Activated T-helper 1 cell treated with anti-CD3 and anti-CD28 coated beads, Interleukin-12 subunit alpha, Interleukin-12 subunit beta, Interleukin-2, Interleukin-4 antibody, amounts not matched to agents 30 ng/mL and 10 ng/mL and 1 ng/mL, durations not matched to agents 14 hours and 24 hours and 36 hours (primary cell): ENCODE measurements at regions not wholly inside any gene's neighbourhood (a gene's known extent, or its start where the extent isn't known, plus 50 kb on each side); places are given as distances from the start of the nearest gene placed in this dataset.
"Not testable (repeated sequence)": the region's sequence is repeated elsewhere in the genome, so short reads cannot be mapped to it uniquely, and the experiment has no call there.

Experiments used
- DNase-seq: peaks from one replicate; pipeline ENCODE4 v3.0.0; 2021; ENCODE audit warnings: low spot score
- H3K27ac Mint-ChIP-seq: one replicate; pipeline ENCODE4 v1.8.0; 2021; ENCODE audit warnings: mild to moderate bottlenecking, mixed read lengths
- H3K27me3 Mint-ChIP-seq: one replicate; pipeline ENCODE4 v1.8.0; 2022; ENCODE audit warnings: mild to moderate bottlenecking, moderate library complexity, mixed read lengths; ENCODE audit not compliant: insufficient read depth
- H3K36me3 Mint-ChIP-seq: one replicate; pipeline ENCODE4 v1.8.0; 2021; ENCODE audit warnings: low read depth, mixed read lengths
- H3K4me1 Mint-ChIP-seq: one replicate; pipeline ENCODE4 v1.8.0; 2021; ENCODE audit warnings: low read depth, mixed read lengths
- H3K4me3 Mint-ChIP-seq: one replicate; pipeline ENCODE4 v1.8.0; 2021; ENCODE audit warnings: mild to moderate bottlenecking, moderate library complexity, mixed read lengths
- H3K9me3 Mint-ChIP-seq: one replicate; pipeline ENCODE4 v1.8.0; 2021; ENCODE audit warnings: mixed read lengths
- intact Hi-C: fragments of 100-400 bp; cut with micrococcal nuclease; formaldehyde crosslinking; loops from one replicate; pipeline ENCODE4 v1.15.1; 2024

GRCh38 chr4:148563684-148564083, 121.5 kb upstream of the NR3C2 start:
- H3K27me3 Mint-ChIP-seq = no peaks in the 10 kb centered on the region

GRCh38 chr4:148561467-148561866, 119.3 kb upstream of the NR3C2 start:
- H3K27ac Mint-ChIP-seq = no peak overlapping the region
- intact Hi-C loops = no loop called here
- no peak overlapping the region for H3K4me3 Mint-ChIP-seq
- DNase-seq = no peak
- H3K36me3 Mint-ChIP-seq = no peaks in the 10 kb centered on the region
- no peaks in the 10 kb centered on the region for H3K27me3 Mint-ChIP-seq
- H3K9me3 Mint-ChIP-seq = no peaks in the 10 kb centered on the region
- H3K4me1 Mint-ChIP-seq = no peaks in the 10 kb centered on the region

More at GRCh38 chr4:148563684-148564083, 121.5 kb upstream of the NR3C2 start:
- H3K36me3 Mint-ChIP-seq = no peaks in the 10 kb centered on the region
- DNase-seq = no peak
- H3K4me1 Mint-ChIP-seq = no peaks in the 10 kb centered on the region
- H3K4me3 Mint-ChIP-seq = no peak overlapping the region
- peaks cover 5% of the 10 kb centered on the region for H3K9me3 Mint-ChIP-seq
- intact Hi-C loops = no loop called here
- H3K27ac Mint-ChIP-seq = no peak overlapping the region

GRCh38 chr4:148557793-148558192, 115.6 kb upstream of the NR3C2 start:
- intact Hi-C loops = no loop called here

GRCh38 chr4:148550788-148551187, 108.6 kb upstream of the NR3C2 start:
- no peak overlapping the region for H3K27ac Mint-ChIP-seq
- intact Hi-C loops = no loop called here
- no peaks in the 10 kb centered on the region for H3K27me3 Mint-ChIP-seq
- H3K4me3 Mint-ChIP-seq = no peak overlapping the region
- H3K36me3 Mint-ChIP-seq = no peaks in the 10 kb centered on the region
- DNase-seq = no peak
- no peaks in the 10 kb centered on the region for H3K4me1 Mint-ChIP-seq
- no peaks in the 10 kb centered on the region for H3K9me3 Mint-ChIP-seq

More at GRCh38 chr4:148557793-148558192, 115.6 kb upstream of the NR3C2 start:
- Mint-ChIP-seq H3K4me3 (no peak overlapping the region), H3K9me3 (no peaks in the 10 kb centered on the region), H3K27ac (no peak overlapping the region), H3K36me3 (no peaks in the 10 kb centered on the region), H3K4me1 (no peaks in the 10 kb centered on the region), H3K27me3 (no peaks in the 10 kb centered on the region)
- no peak for DNase-seq

- Mint-ChIP-seq H3K27me3 (no peaks in the 10 kb centered on the region), H3K9me3 (no peaks in the 10 kb centered on the region), H3K27ac (no peak overlapping the region), H3K36me3 (no peaks in the 10 kb centered on the region), H3K4me1 (no peaks in the 10 kb centered on the region), H3K4me3 (no peak overlapping the region)
- intact Hi-C loops = no loop called here
- no peak for DNase-seq
Observed at GRCh38 chr4:148542922-148543623, 100.9 kb upstream of the NR3C2 start.

- no peak for DNase-seq
- Mint-ChIP-seq H3K9me3 (no peaks in the 10 kb centered on the region), H3K36me3 (no peaks in the 10 kb centered on the region), H3K4me3 (no peak overlapping the region), H3K27me3 (no peaks in the 10 kb centered on the region), H3K27ac (no peak overlapping the region), H3K4me1 (no peaks in the 10 kb centered on the region)
- intact Hi-C loops = no loop called here
Observed at GRCh38 chr4:148540622-148541326, 98.6 kb upstream of the NR3C2 start.

- no peaks in the 10 kb centered on the region for H3K27me3 Mint-ChIP-seq
- H3K4me3 Mint-ChIP-seq = no peak overlapping the region
- no peaks in the 10 kb centered on the region for H3K36me3 Mint-ChIP-seq
- DNase-seq = no peak
- no peaks in the 10 kb centered on the region for H3K4me1 Mint-ChIP-seq
- peaks cover 5% of the 10 kb centered on the region for H3K9me3 Mint-ChIP-seq
- no peak overlapping the region for H3K27ac Mint-ChIP-seq
- intact Hi-C loops = no loop called here
Observed at GRCh38 chr4:148539387-148539786, 97.2 kb upstream of the NR3C2 start.

- peaks cover 38% of the 10 kb centered on the region for H3K9me3 Mint-ChIP-seq
- H3K27me3 Mint-ChIP-seq, DNase-seq, intact Hi-C loops, H3K4me3 Mint-ChIP-seq, H3K27ac Mint-ChIP-seq, H3K36me3 Mint-ChIP-seq, H3K4me1 Mint-ChIP-seq: not testable (repeated sequence)
Observed at GRCh38 chr4:148533851-148534250, 91.6 kb upstream of the NR3C2 start.

- H3K9me3 Mint-ChIP-seq = peaks cover 38% of the 10 kb centered on the region
- no peak overlapping the region for H3K4me3 Mint-ChIP-seq
- no peak for DNase-seq
- H3K27ac Mint-ChIP-seq = no peak overlapping the region
- no peaks in the 10 kb centered on the region for H3K4me1 Mint-ChIP-seq
- intact Hi-C loops = no loop called here
- no peaks in the 10 kb centered on the region for H3K36me3 Mint-ChIP-seq
- H3K27me3 Mint-ChIP-seq = no peaks in the 10 kb centered on the region
Observed at GRCh38 chr4:148530114-148530513, 87.9 kb upstream of the NR3C2 start.

- Mint-ChIP-seq H3K4me3 (no peak overlapping the region), H3K27me3 (no peaks in the 10 kb centered on the region), H3K27ac (no peak overlapping the region), H3K36me3 (no peaks in the 10 kb centered on the region), H3K4me1 (no peaks in the 10 kb centered on the region), H3K9me3 (peaks cover 15% of the 10 kb centered on the region)
- no peak for DNase-seq
- intact Hi-C loops = no loop called here
Observed at GRCh38 chr4:148527571-148527970, 85.4 kb upstream of the NR3C2 start.

GRCh38 chr4:148522995-148523394, 80.8 kb upstream of the NR3C2 start:
- no peak overlapping the region for H3K4me3 Mint-ChIP-seq
- DNase-seq = no peak
- H3K36me3 Mint-ChIP-seq = no peaks in the 10 kb centered on the region
- no peaks in the 10 kb centered on the region for H3K9me3 Mint-ChIP-seq
- peaks cover 2% of the 10 kb centered on the region for H3K27me3 Mint-ChIP-seq
- H3K4me1 Mint-ChIP-seq = no peaks in the 10 kb centered on the region
- H3K27ac Mint-ChIP-seq = no peak overlapping the region
- intact Hi-C loops = no loop called here

- Mint-ChIP-seq H3K27me3 (no peaks in the 10 kb centered on the region), H3K9me3 (no peaks in the 10 kb centered on the region), H3K4me3 (no peak overlapping the region), H3K4me1 (no peaks in the 10 kb centered on the region), H3K27ac (no peak overlapping the region), H3K36me3 (no peaks in the 10 kb centered on the region)
- no peak for DNase-seq
- intact Hi-C loops = no loop called here
Observed at GRCh38 chr4:148515248-148515647, 73.0 kb upstream of the NR3C2 start.

- Mint-ChIP-seq H3K9me3 (no peaks in the 10 kb centered on the region), H3K4me3 (no peak overlapping the region), H3K27ac (no peak overlapping the region), H3K27me3 (no peaks in the 10 kb centered on the region), H3K4me1 (no peaks in the 10 kb centered on the region), H3K36me3 (no peaks in the 10 kb centered on the region)
- DNase-seq = no peak
- intact Hi-C loops = no loop called here
Observed at GRCh38 chr4:148514581-148514980, 72.4 kb upstream of the NR3C2 start.
